ENCODE measurements at regions not wholly inside any gene's neighbourhood (a gene's known extent, or its start where the extent isn't known, plus 50 kb on each side); places are given as distances from the start of the nearest gene placed in this dataset.

GRCh38 chr20:51910321-51911050, 108.2 kb upstream of the SALL4 start:
- H3K27ac Mint-ChIP-seq, result peak overlapping the region; percentile 5 to 53 (median 27)
- H3K4me1 Mint-ChIP-seq, result peaks cover 26% of the 10 kb centered on the region
- no peaks in the 10 kb centered on the region for H3K9me3 Mint-ChIP-seq
- no peak for TF ChIP-seq CTCF (IDR thresholded peaks at IDR 0.05; ENCODE audit: unreplicated experiment in 3 of 3)
- H3K4me3 Mint-ChIP-seq, result no peak overlapping the region
- H3K27me3 Mint-ChIP-seq (ENCODE audit: low read depth), result peaks cover 7% of the 10 kb centered on the region
- H3K36me3 Mint-ChIP-seq (ENCODE audit: low read depth), result no peaks in the 10 kb centered on the region

GRCh38 chr20:51906679-51907078, 104.4 kb upstream of the SALL4 start:
- H3K36me3 Mint-ChIP-seq (ENCODE audit: low read depth), result no peaks in the 10 kb centered on the region
- no peak overlapping the region for H3K27ac Mint-ChIP-seq

GRCh38 chr20:51906049-51906448, 103.7 kb upstream of the SALL4 start:
- Mint-ChIP-seq H3K27ac (no peak overlapping the region), H3K4me3 (no peak overlapping the region), H3K36me3 (ENCODE audit: low read depth) (no peaks in the 10 kb centered on the region), H3K27me3 (ENCODE audit: low read depth) (peaks cover 10% of the 10 kb centered on the region), H3K9me3 (no peaks in the 10 kb centered on the region), H3K4me1 (peaks cover 14% of the 10 kb centered on the region)
- no peak for TF ChIP-seq CTCF (IDR thresholded peaks at IDR 0.05; ENCODE audit: unreplicated experiment in 3 of 3)

More at GRCh38 chr20:51906679-51907078, 104.4 kb upstream of the SALL4 start:
- no peak overlapping the region for H3K4me3 Mint-ChIP-seq
- H3K27me3 Mint-ChIP-seq (ENCODE audit: low read depth), result peaks cover 11% of the 10 kb centered on the region
- peaks cover 20% of the 10 kb centered on the region for H3K4me1 Mint-ChIP-seq
- no peak for TF ChIP-seq CTCF (IDR thresholded peaks at IDR 0.05; ENCODE audit: unreplicated experiment in 3 of 3)
- H3K9me3 Mint-ChIP-seq, result no peaks in the 10 kb centered on the region

- Mint-ChIP-seq H3K36me3 (ENCODE audit: low read depth) (no peaks in the 10 kb centered on the region), H3K4me1 (no peaks in the 10 kb centered on the region), H3K27ac (no peak overlapping the region), H3K9me3 (no peaks in the 10 kb centered on the region), H3K27me3 (ENCODE audit: low read depth) (peaks cover 15% of the 10 kb centered on the region), H3K4me3 (no peak overlapping the region)
- no peak for TF ChIP-seq CTCF (IDR thresholded peaks at IDR 0.05; ENCODE audit: unreplicated experiment in 3 of 3)
Observed at GRCh38 chr20:51902933-51903332, 100.6 kb upstream of the SALL4 start.

GRCh38 chr20:51900443-51900842, 98.1 kb upstream of the SALL4 start:
- Mint-ChIP-seq H3K27me3 (ENCODE audit: low read depth) (peaks cover 15% of the 10 kb centered on the region), H3K36me3 (ENCODE audit: low read depth) (no peaks in the 10 kb centered on the region), H3K9me3 (no peaks in the 10 kb centered on the region), H3K27ac (no peak overlapping the region), H3K4me1 (no peaks in the 10 kb centered on the region), H3K4me3 (no peak overlapping the region)
- TF ChIP-seq CTCF (IDR thresholded peaks at IDR 0.05; ENCODE audit: unreplicated experiment in 3 of 3), result no peak

- H3K4me1 Mint-ChIP-seq, result no peaks in the 10 kb centered on the region
- no peak for TF ChIP-seq CTCF (IDR thresholded peaks at IDR 0.05; ENCODE audit: unreplicated experiment in 3 of 3)
- no peak overlapping the region for H3K27ac Mint-ChIP-seq
- peaks cover 15% of the 10 kb centered on the region for H3K27me3 Mint-ChIP-seq (ENCODE audit: low read depth)
- H3K36me3 Mint-ChIP-seq (ENCODE audit: low read depth), result no peaks in the 10 kb centered on the region
- H3K4me3 Mint-ChIP-seq, result no peak overlapping the region
- no peaks in the 10 kb centered on the region for H3K9me3 Mint-ChIP-seq
Observed at GRCh38 chr20:51899674-51900073, 97.4 kb upstream of the SALL4 start.

Measured in nephron (organoid).